Calu3 (cell line): ENCODE measurements at regions not wholly inside any gene's neighbourhood (a gene's known extent, or its start where the extent isn't known, plus 50 kb on each side); places are given as distances from the start of the nearest gene placed in this dataset.

Source experiments
- BruUV-seq: library from RNA; stranded (reverse); fragments of 400-500 nt; replicated peaks from 2 replicates; lab custom pipeline; 2021; lab: Mats Ljungman, UMichigan
- CTCF ChIA-PET: fragments of 300-600 bp; sonication (Branson Sonifier 250); formaldehyde crosslinking; loops from one replicate; lab custom pipeline; 2022; ENCODE audit warnings: antibody characterized with exemption; lab: Charles Lee
- DNase-seq: peaks from one replicate; pipeline ENCODE4 v3.0.0; 2022
- H3K27ac Mint-ChIP-seq: one replicate; pipeline ENCODE4 v1.8.0; 2022; ENCODE audit warnings: mixed read lengths; ENCODE audit not compliant: unreplicated experiment
- H3K27me3 Mint-ChIP-seq: one replicate; pipeline ENCODE4 v1.8.0; 2022; ENCODE audit warnings: mixed read lengths; ENCODE audit not compliant: unreplicated experiment
- H3K36me3 Mint-ChIP-seq: one replicate; pipeline ENCODE4 v1.8.0; 2022; ENCODE audit warnings: mild to moderate bottlenecking, moderate library complexity, mixed read lengths; ENCODE audit not compliant: insufficient read depth, unreplicated experiment
- H3K4me1 Mint-ChIP-seq: one replicate; pipeline ENCODE4 v1.8.0; 2022; ENCODE audit warnings: mild to moderate bottlenecking, low read depth, mixed read lengths; ENCODE audit not compliant: unreplicated experiment
- H3K4me3 Mint-ChIP-seq: one replicate; pipeline ENCODE4 v1.8.0; 2022; ENCODE audit warnings: mild to moderate bottlenecking, low read depth, moderate library complexity, mixed read lengths; ENCODE audit not compliant: unreplicated experiment
- H3K9me3 Mint-ChIP-seq: one replicate; pipeline ENCODE4 v1.8.0; 2022; ENCODE audit warnings: low read depth, mixed read lengths; ENCODE audit not compliant: unreplicated experiment
- CTCF ChIP-seq: fragments of 200-600 bp; IDR thresholded peaks from one replicate; pipeline ENCODE4 v1.8.0; 2022; ENCODE audit warnings: antibody characterized with exemption; ENCODE audit not compliant: unreplicated experiment
- intact Hi-C: fragments of 100-400 bp; cut with micrococcal nuclease; formaldehyde crosslinking; loops from one replicate; pipeline ENCODE4 v1.10.0; 2022; ENCODE audit not compliant: unreplicated experiment

DNA sequence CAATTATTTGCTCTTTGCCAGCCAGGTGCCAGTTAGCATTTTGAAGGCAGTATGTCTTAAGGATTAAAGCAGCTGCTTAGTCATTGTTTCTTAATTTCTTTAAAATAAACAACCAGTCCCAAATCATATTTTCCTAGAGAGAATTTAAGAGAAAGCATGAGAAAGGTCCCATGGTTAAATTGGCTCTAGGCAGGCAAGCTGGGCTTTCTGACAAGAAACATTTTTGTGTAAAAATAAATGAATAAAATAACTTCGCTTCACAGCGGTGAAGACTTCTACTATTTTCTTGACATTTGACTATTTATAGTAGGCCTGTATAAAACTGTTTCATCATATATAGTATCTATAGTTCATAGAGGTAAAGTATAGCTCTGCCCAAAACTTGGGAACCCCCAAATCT lies 617.7 kb upstream of the C9orf72 start:
- Mint-ChIP-seq H3K4me3 (no peak overlapping the region), H3K4me1 (no peaks in the 10 kb centered on the region), H3K9me3 (peaks cover 2% of the 10 kb centered on the region), H3K36me3 (no peaks in the 10 kb centered on the region), H3K27me3 (no peaks in the 10 kb centered on the region), H3K27ac (no peak overlapping the region)
- CTCF ChIA-PET = no interaction called here
- intact Hi-C loops = no loop called here
- no TSS peak for BruUV-seq
- DNase-seq = no peak
- TF ChIP-seq CTCF = no peak

- CTCF ChIA-PET = no interaction called here
Measured at GRCh38 chr9:28197653-28198052, 624.4 kb upstream of the C9orf72 start.

GRCh38 chr9:28203036-28203435 lies 629.8 kb upstream of the C9orf72 start:
- no peaks in the 10 kb centered on the region for H3K36me3 Mint-ChIP-seq
- H3K9me3 Mint-ChIP-seq = no peaks in the 10 kb centered on the region
- no peaks in the 10 kb centered on the region for H3K4me1 Mint-ChIP-seq
- intact Hi-C loops = no loop called here
- DNase-seq = no peak
- H3K4me3 Mint-ChIP-seq = no peak overlapping the region
- no TSS peak for BruUV-seq
- no peak overlapping the region for H3K27ac Mint-ChIP-seq
- no peak for TF ChIP-seq CTCF
- no peaks in the 10 kb centered on the region for H3K27me3 Mint-ChIP-seq
- CTCF ChIA-PET = no interaction called here

More at GRCh38 chr9:28197653-28198052, 624.4 kb upstream of the C9orf72 start:
- no peak overlapping the region for H3K4me3 Mint-ChIP-seq
- DNase-seq = no peak
- no peak overlapping the region for H3K27ac Mint-ChIP-seq
- H3K27me3 Mint-ChIP-seq = no peaks in the 10 kb centered on the region
- no peaks in the 10 kb centered on the region for H3K36me3 Mint-ChIP-seq
- TF ChIP-seq CTCF = no peak
- intact Hi-C loops = no loop called here
- no peaks in the 10 kb centered on the region for H3K4me1 Mint-ChIP-seq
- H3K9me3 Mint-ChIP-seq = no peaks in the 10 kb centered on the region
- no TSS peak for BruUV-seq

DNA sequence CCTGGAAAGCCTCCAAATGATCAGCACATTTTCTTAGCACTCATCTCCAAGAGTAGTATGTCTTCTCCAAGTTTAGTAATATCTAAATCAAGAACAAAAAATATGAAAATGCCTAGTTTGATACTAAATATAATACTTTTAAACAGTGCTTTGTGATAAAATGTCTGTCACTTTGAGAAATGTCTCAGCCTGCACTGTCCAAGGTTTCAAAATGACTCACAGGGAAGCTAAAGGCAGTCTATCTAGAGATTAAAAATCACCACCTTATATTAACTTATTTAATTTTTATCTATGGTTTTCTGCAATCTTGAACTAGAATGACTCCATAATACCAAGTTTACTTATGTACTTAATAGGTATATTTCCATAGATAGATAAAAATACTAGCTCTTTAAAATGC lies 633.0 kb upstream of the C9orf72 start:
- Mint-ChIP-seq H3K27me3 (no peaks in the 10 kb centered on the region), H3K36me3 (no peaks in the 10 kb centered on the region), H3K9me3 (no peaks in the 10 kb centered on the region), H3K27ac (no peak overlapping the region), H3K4me3 (no peak overlapping the region), H3K4me1 (no peaks in the 10 kb centered on the region)
- TF ChIP-seq CTCF = no peak
- CTCF ChIA-PET = no interaction called here
- intact Hi-C loops = no loop called here
- BruUV-seq = no TSS peak
- no peak for DNase-seq
